Ishikawa (cell line): ENCODE measurements at regions not wholly inside any gene's neighbourhood (a gene's known extent, or its start where the extent isn't known, plus 50 kb on each side); places are given as distances from the start of the nearest gene placed in this dataset.

Source experiments
- CEBPB ChIP-seq: IDR thresholded peaks from 2 replicates; pipeline ENCODE4 v1.6.1; 2012
- CREB1 ChIP-seq: IDR thresholded peaks from 2 replicates; pipeline ENCODE4 v1.6.1; 2012; ENCODE audit warnings: low read depth
- EGR1 ChIP-seq: IDR thresholded peaks from 2 replicates; pipeline ENCODE4 v1.6.1; 2012
- EP300 ChIP-seq: IDR thresholded peaks from 2 replicates; pipeline ENCODE4 v1.6.1; 2012; ENCODE audit warnings: borderline replicate concordance
- FOXM1 ChIP-seq: IDR thresholded peaks from 2 replicates; pipeline ENCODE4 v1.6.1; 2012; ENCODE audit warnings: low read depth, borderline replicate concordance
- MAX ChIP-seq: IDR thresholded peaks from 2 replicates; pipeline ENCODE4 v1.6.1; 2012
- NFIC ChIP-seq: IDR thresholded peaks from 2 replicates; pipeline ENCODE4 v1.6.1; 2012
- RAD21 ChIP-seq: IDR thresholded peaks from 2 replicates; pipeline ENCODE4 v1.6.1; 2012; ENCODE audit warnings: low read depth
- REST ChIP-seq: IDR thresholded peaks from 2 replicates; pipeline ENCODE4 v1.6.1; 2012; ENCODE audit warnings: low read depth, mild to moderate bottlenecking
- TAF1 ChIP-seq: IDR thresholded peaks from 2 replicates; pipeline ENCODE4 v1.6.1; 2012; ENCODE audit warnings: low read depth, mild to moderate bottlenecking
- TCF12 ChIP-seq: IDR thresholded peaks from 2 replicates; pipeline ENCODE4 v1.6.1; 2012; ENCODE audit warnings: low read depth
- TEAD4 ChIP-seq: IDR thresholded peaks from 2 replicates; pipeline ENCODE4 v1.6.1; 2012
- USF1 ChIP-seq: IDR thresholded peaks from 2 replicates; pipeline ENCODE4 v1.6.1; 2012
- YY1 ChIP-seq: IDR thresholded peaks from 2 replicates; pipeline ENCODE4 v1.6.1; 2012; ENCODE audit warnings: low read depth
- ZBTB7A ChIP-seq: IDR thresholded peaks from 2 replicates; pipeline ENCODE4 v1.6.1; 2012; ENCODE audit warnings: low read depth

- TF ChIP-seq MAX, result no peak
- TF ChIP-seq RAD21, result no peak
- no peak for TF ChIP-seq NFIC
- TF ChIP-seq EGR1, result no peak
- no peak for TF ChIP-seq TAF1
- no peak for TF ChIP-seq TCF12
Observed at GRCh38 chr7:109256762-109257560, 687.3 kb downstream of the DNAJB9 start.

- TF ChIP-seq USF1, result no peak
- no peak for TF ChIP-seq TEAD4
- no peak for TF ChIP-seq REST
- TF ChIP-seq CEBPB, result no peak
- no peak for TF ChIP-seq RAD21
- no peak for TF ChIP-seq EP300
- TF ChIP-seq CREB1, result no peak
- no peak for TF ChIP-seq EGR1
- no peak for TF ChIP-seq TCF12
- no peak for TF ChIP-seq MAX
- no peak for TF ChIP-seq YY1
- TF ChIP-seq TAF1, result no peak
- TF ChIP-seq FOXM1, result no peak
- no peak for TF ChIP-seq ZBTB7A
- no peak for TF ChIP-seq NFIC
Observed at GRCh38 chr7:109259151-109259550, 689.5 kb downstream of the DNAJB9 start.

- no peak for TF ChIP-seq USF1
- no peak for TF ChIP-seq TCF12
- no peak for TF ChIP-seq CEBPB
- no peak for TF ChIP-seq YY1
- no peak for TF ChIP-seq REST
- TF ChIP-seq ZBTB7A, result no peak
- TF ChIP-seq NFIC, result no peak
- no peak for TF ChIP-seq TAF1
- TF ChIP-seq EP300, result no peak
Observed at GRCh38 chr7:109261781-109262180, 692.1 kb downstream of the DNAJB9 start.

- no peak for TF ChIP-seq YY1
- TF ChIP-seq ZBTB7A, result no peak
- TF ChIP-seq MAX, result no peak
- no peak for TF ChIP-seq TEAD4
- no peak for TF ChIP-seq EP300
- TF ChIP-seq USF1, result no peak
Observed at GRCh38 chr7:109266610-109267009, 696.9 kb downstream of the DNAJB9 start.

- no peak for TF ChIP-seq USF1
- TF ChIP-seq NFIC, result no peak
- no peak for TF ChIP-seq REST
- no peak for TF ChIP-seq YY1
- TF ChIP-seq MAX, result no peak
- TF ChIP-seq TCF12, result no peak
- TF ChIP-seq EP300, result no peak
- TF ChIP-seq CREB1, result no peak
- TF ChIP-seq TAF1, result no peak
- no peak for TF ChIP-seq TEAD4
- TF ChIP-seq ZBTB7A, result no peak
- TF ChIP-seq FOXM1, result no peak
- no peak for TF ChIP-seq CEBPB
- TF ChIP-seq RAD21, result no peak
- TF ChIP-seq EGR1, result no peak
Observed at GRCh38 chr7:109276348-109276747, 706.7 kb downstream of the DNAJB9 start.
